Gastrocnemius medialis (tissue), 4 donors: ENCODE measurements at regions not wholly inside any gene's neighbourhood (a gene's known extent, or its start where the extent isn't known, plus 50 kb on each side); places are given as distances from the start of the nearest gene placed in this dataset.

Experiments used
- ATAC-seq, 2 donors: fragments of 150-250 bp; one replicate each; pipeline ENCODE4 v1.9.1; 2016
- DNase-seq, 2 donors: peaks; one replicate each; pipeline ENCODE4 v3.0.0-alpha.2; 2019
- H3K27ac ChIP-seq, 4 donors: fragments of 200-600 bp; sonication (generic); 1 replicate in 1 of 4; 2 replicates in 3 of 4; pipeline ENCODE4 v1.5.1; 2016 to 2018; ENCODE audit warnings: mild to moderate bottlenecking in 2 of 4, moderate library complexity in 1 of 4
- H3K27me3 ChIP-seq, 3 donors: fragments of 200-600 bp; sonication (generic) in 2 of 3; 1 replicate in 1 of 3; 2 replicates in 2 of 3; pipeline versions ENCODE4 v1.5.1 to v1.6.0; 2016 to 2019; ENCODE audit warnings: mild to moderate bottlenecking in 1 of 3, moderate library complexity in 1 of 3
- H3K36me3 ChIP-seq, 2 donors: fragments of 200-600 bp; sonication (generic) in 1 of 2; one replicate each; pipeline ENCODE4 v1.5.1; 2017 to 2018
- H3K4me1 ChIP-seq, 2 donors: fragments of 200-600 bp; sonication (generic) in 1 of 2; one replicate each; pipeline ENCODE4 v1.5.1; 2016 to 2017; ENCODE audit warnings: mild to moderate bottlenecking in 2 of 2
- H3K4me3 ChIP-seq, 4 donors: fragments of 200-600 bp; sonication (generic) in 3 of 4; 1 replicate in 1 of 4; 2 replicates in 3 of 4; pipeline ENCODE4 v1.5.1; 2016 to 2019; ENCODE audit warnings: mild to moderate bottlenecking in 2 of 4
- H3K9me3 ChIP-seq, 3 donors: fragments of 200-600 bp; sonication (generic) in 2 of 3; 1 replicate in 1 of 3; 2 replicates in 2 of 3; pipeline ENCODE4 v1.5.1; 2016 to 2019
- CTCF ChIP-seq, 5 experiments: fragments of 450-650 bp in 3 of 5; fragments of 200-600 bp in 2 of 5; sonication (generic) in 2 of 5; IDR thresholded peaks in 4 of 5; conservative IDR thresholded peaks in 1 of 5; 1 replicate in 4 of 5; 2 replicates in 1 of 5; pipeline ENCODE4 v1.5.1; 2016 to 2019; ENCODE audit warnings: antibody characterized with exemption in 5 of 5, mild to moderate bottlenecking in 3 of 5, moderate library complexity in 3 of 5
- POLR2A ChIP-seq, 2 donors: fragments of 450-650 bp; IDR thresholded peaks; one replicate each; pipeline ENCODE4 v1.6.1; 2017; ENCODE audit warnings: antibody characterized with exemption in 2 of 2, mild to moderate bottlenecking in 2 of 2, moderate library complexity in 2 of 2
- in situ Hi-C, 4 donors: fragments of 200-750 bp; cut with MboI; loops; one replicate each; pipeline versions ENCODE4 v1.15.0 to v1.8.0; 2017; ENCODE audit warnings: low sequenced_read_pairs in 4 of 4
- intact Hi-C: fragments of 100-400 bp; cut with DNase I; formaldehyde crosslinking; loops from one replicate; pipeline ENCODE4 v1.15.1; 2023; ENCODE audit warnings: low total_unique reads

- H3K4me1 ChIP-seq = peaks cover 0 to 4% of the 10 kb centered on the region in 2 donors
- H3K4me3 ChIP-seq = no peak overlapping the region
- H3K9me3 ChIP-seq = no peaks in the 10 kb centered on the region
- no peak for ATAC-seq
- intact Hi-C loops = loop anchor here (5.0 to 10.0 kb wide), 4 partner anchors 68 to 218 kb away; partner anchors contain the start of gene IRS2
- in situ Hi-C loops = no loop called here
- no peak overlapping the region for H3K27ac ChIP-seq
- no peaks in the 10 kb centered on the region for H3K36me3 ChIP-seq
- H3K27me3 ChIP-seq = no peaks in the 10 kb centered on the region
- DNase-seq = no peak
- no peak for TF ChIP-seq POLR2A (IDR thresholded peaks at IDR 0.05)
- TF ChIP-seq CTCF (IDR thresholded peaks at IDR 0.05 in 4 of 5, conservative IDR thresholded peaks at IDR 0.05 in 1 of 5) = no peak
Observed at GRCh38 chr13:110004814-110005213, 218.4 kb upstream of the IRS2 start.

GRCh38 chr13:110001670-110002275 lies 215.4 kb upstream of the IRS2 start:
- in situ Hi-C loops (no loop called here), intact Hi-C loops (loop anchor here (10.0 kb wide), 1 partner anchor 137 kb away; no protein-coding TSS in a partner anchor)
- no peak overlapping the region for H3K27ac ChIP-seq
- DNase-seq = no peak
- no peak for ATAC-seq
- no peaks in the 10 kb centered on the region for H3K9me3 ChIP-seq
- peaks cover 0 to under 1% of the 10 kb centered on the region in 2 donors for H3K4me1 ChIP-seq
- no peaks in the 10 kb centered on the region for H3K36me3 ChIP-seq
- TF ChIP-seq CTCF (IDR thresholded peaks at IDR 0.05 in 4 of 5, conservative IDR thresholded peaks at IDR 0.05 in 1 of 5) (no peak), POLR2A (IDR thresholded peaks at IDR 0.05) (no peak)
- no peaks in the 10 kb centered on the region for H3K27me3 ChIP-seq
- no peak overlapping the region for H3K4me3 ChIP-seq

- intact Hi-C loops (loop anchor here (10.0 kb wide), 1 partner anchor 136 kb away; no protein-coding TSS in a partner anchor), in situ Hi-C loops (no loop called here)
- no peaks in the 10 kb centered on the region for H3K9me3 ChIP-seq
- ATAC-seq (no peak), DNase-seq (no peak)
- no peak for TF ChIP-seq CTCF (IDR thresholded peaks at IDR 0.05 in 4 of 5, conservative IDR thresholded peaks at IDR 0.05 in 1 of 5)
- no peak for TF ChIP-seq POLR2A (IDR thresholded peaks at IDR 0.05)
- no peaks in the 10 kb centered on the region for H3K4me1 ChIP-seq
- no peaks in the 10 kb centered on the region for H3K27me3 ChIP-seq
- H3K27ac ChIP-seq = no peak overlapping the region
- no peak overlapping the region for H3K4me3 ChIP-seq
- no peaks in the 10 kb centered on the region for H3K36me3 ChIP-seq
Observed at GRCh38 chr13:110000534-110001345, 214.4 kb upstream of the IRS2 start.

- Histone ChIP-seq H3K36me3 (no peaks in the 10 kb centered on the region), H3K27me3 (no peaks in the 10 kb centered on the region), H3K27ac (no peak overlapping the region), H3K4me3 (no peak overlapping the region), H3K4me1 (no peaks in the 10 kb centered on the region), H3K9me3 (no peaks in the 10 kb centered on the region)
- intact Hi-C loops (loop anchor here (10.0 kb wide), 1 partner anchor 135 kb away; no protein-coding TSS in a partner anchor), in situ Hi-C loops (no loop called here)
- TF ChIP-seq POLR2A (IDR thresholded peaks at IDR 0.05) = no peak
- no peak for TF ChIP-seq CTCF (IDR thresholded peaks at IDR 0.05 in 4 of 5, conservative IDR thresholded peaks at IDR 0.05 in 1 of 5)
- ATAC-seq = no peak
- DNase-seq = no peak
Observed at GRCh38 chr13:109999659-110000533, 213.5 kb upstream of the IRS2 start.
